ENCODE measurements at regions not wholly inside any gene's neighbourhood (a gene's known extent, or its start where the extent isn't known, plus 50 kb on each side); places are given as distances from the start of the nearest gene placed in this dataset.

DNA sequence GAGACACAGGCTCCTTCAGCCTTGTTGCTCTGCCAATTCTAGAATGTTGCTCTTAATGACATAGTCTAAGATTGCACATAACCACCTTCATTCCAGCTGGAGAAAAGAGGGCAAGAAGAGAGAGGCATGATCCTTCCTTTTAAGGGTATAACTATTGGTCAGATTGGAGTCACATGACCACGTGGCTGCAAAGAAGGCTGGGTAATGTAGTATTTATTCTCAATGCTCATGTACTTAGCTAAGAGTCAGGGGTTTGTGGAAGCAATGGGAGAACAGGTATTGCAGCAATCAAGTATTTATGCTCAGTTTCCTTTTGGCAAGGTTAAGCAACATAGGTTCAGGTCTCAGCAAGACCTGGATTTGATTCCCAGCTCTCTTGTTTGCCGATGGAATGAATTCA lies 298.8 kb upstream of the TBX3 start:
- no peak for DNase-seq
- Histone ChIP-seq H3K9me3 (ENCODE audit: severe bottlenecking) (no peaks in the 10 kb centered on the region), H3K36me3 (no peaks in the 10 kb centered on the region), H3K4me3 (ENCODE audit: low read depth, low read length) (no peak overlapping the region), H3K27me3 (ENCODE audit: insufficient read depth, low read depth, severe bottlenecking) (peaks cover 4% of the 10 kb centered on the region), H3K27ac (no peak overlapping the region)
- no peak for TF ChIP-seq CTCF (IDR thresholded peaks at IDR 0.05; ENCODE audit: low read depth, low read length)

- no peak overlapping the region for H3K27ac ChIP-seq
- H3K4me3 ChIP-seq (ENCODE audit: low read depth, low read length): no peak overlapping the region
- DNase-seq: no peak
- peaks cover 4% of the 10 kb centered on the region for H3K27me3 ChIP-seq (ENCODE audit: insufficient read depth, low read depth, severe bottlenecking)
- no peaks in the 10 kb centered on the region for H3K9me3 ChIP-seq (ENCODE audit: severe bottlenecking)
- TF ChIP-seq CTCF (IDR thresholded peaks at IDR 0.05; ENCODE audit: low read depth, low read length): no peak
- no peaks in the 10 kb centered on the region for H3K36me3 ChIP-seq
Measured at GRCh38 chr12:114981036-114981435, 297.1 kb upstream of the TBX3 start.

- no peaks in the 10 kb centered on the region for H3K36me3 ChIP-seq
- H3K27me3 ChIP-seq (ENCODE audit: insufficient read depth, low read depth, severe bottlenecking): peaks cover 3% of the 10 kb centered on the region
- no peaks in the 10 kb centered on the region for H3K9me3 ChIP-seq (ENCODE audit: severe bottlenecking)
- TF ChIP-seq CTCF (IDR thresholded peaks at IDR 0.05; ENCODE audit: low read depth, low read length): no peak
- DNase-seq: no peak
- no peak overlapping the region for H3K4me3 ChIP-seq (ENCODE audit: low read depth, low read length)
- H3K27ac ChIP-seq: no peak overlapping the region
Measured at GRCh38 chr12:114976959-114977358, 293.0 kb upstream of the TBX3 start.

- Histone ChIP-seq H3K27me3 (ENCODE audit: insufficient read depth, low read depth, severe bottlenecking) (peaks cover 3% of the 10 kb centered on the region), H3K9me3 (ENCODE audit: severe bottlenecking) (no peaks in the 10 kb centered on the region), H3K27ac (no peak overlapping the region), H3K4me3 (ENCODE audit: low read depth, low read length) (no peak overlapping the region), H3K36me3 (no peaks in the 10 kb centered on the region)
- TF ChIP-seq CTCF (IDR thresholded peaks at IDR 0.05; ENCODE audit: low read depth, low read length): no peak
- DNase-seq: no peak
Measured at GRCh38 chr12:114976372-114976771, 292.4 kb upstream of the TBX3 start.

DNA sequence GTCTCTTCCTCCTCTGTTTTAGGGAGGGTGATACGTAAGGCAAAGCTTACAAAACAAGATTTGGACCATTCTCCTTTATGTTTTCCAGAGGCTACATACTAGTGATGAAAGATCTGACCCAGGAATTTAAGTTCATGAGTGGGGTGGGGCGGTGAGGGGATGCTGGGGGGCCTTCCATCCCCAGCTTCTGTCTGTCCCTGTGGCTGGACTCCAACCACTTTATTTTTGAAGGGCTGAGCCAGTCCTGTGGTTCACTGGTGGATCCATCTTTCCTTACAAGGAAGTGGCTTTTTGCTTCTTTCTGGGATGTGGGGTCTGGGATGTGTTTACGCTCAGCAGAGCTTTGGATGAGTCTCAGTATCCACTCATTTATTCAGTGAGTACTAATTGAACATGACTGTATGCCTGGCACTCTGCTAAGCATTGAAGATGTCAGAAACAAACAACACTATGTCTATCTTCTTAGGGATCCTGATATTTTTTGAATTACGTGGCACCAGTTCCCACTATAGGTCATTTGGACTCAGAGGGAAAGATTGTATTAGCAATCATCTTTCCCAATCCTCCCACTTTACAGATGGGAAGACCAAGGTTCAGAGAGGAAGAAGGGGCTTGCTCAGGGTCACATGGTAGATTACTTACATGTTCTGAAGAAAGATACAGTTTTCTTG lies 291.8 kb upstream of the TBX3 start:
- no peaks in the 10 kb centered on the region for H3K9me3 ChIP-seq (ENCODE audit: severe bottlenecking)
- no peak for DNase-seq
- no peak for TF ChIP-seq CTCF (IDR thresholded peaks at IDR 0.05; ENCODE audit: low read depth, low read length)
- peaks cover 3% of the 10 kb centered on the region for H3K27me3 ChIP-seq (ENCODE audit: insufficient read depth, low read depth, severe bottlenecking)
- H3K36me3 ChIP-seq: no peaks in the 10 kb centered on the region
- H3K4me3 ChIP-seq (ENCODE audit: low read depth, low read length): no peak overlapping the region
- H3K27ac ChIP-seq: no peak overlapping the region

Data from WERI-Rb-1 (cell line).